ENCODE measurements at regions not wholly inside any gene's neighbourhood (a gene's known extent, or its start where the extent isn't known, plus 50 kb on each side); places are given as distances from the start of the nearest gene placed in this dataset.
"Not testable (repeated sequence)": the region's sequence is repeated elsewhere in the genome, so short reads cannot be mapped to it uniquely, and the experiment has no call there.

GRCh38 chr6:12359036-12359435 is 68.9 kb downstream of the EDN1 start:
- H3K27ac ChIP-seq (ENCODE audit: low read length) = no peak overlapping the region
- H3K36me3 ChIP-seq (replicated peaks; ENCODE audit: low read depth, low read length) = no peaks in the 10 kb centered on the region
- H4K20me1 ChIP-seq (ENCODE audit: insufficient read depth, low read length) = no peaks in the 10 kb centered on the region
- H3K9me3 ChIP-seq (ENCODE audit: insufficient read depth, low read length) = no peaks in the 10 kb centered on the region
- H3K4me3 ChIP-seq (ENCODE audit: low read length) = no peak overlapping the region
- no peak overlapping the region for H3K9ac ChIP-seq (ENCODE audit: low read length)
- TF ChIP-seq, protein P1, sequence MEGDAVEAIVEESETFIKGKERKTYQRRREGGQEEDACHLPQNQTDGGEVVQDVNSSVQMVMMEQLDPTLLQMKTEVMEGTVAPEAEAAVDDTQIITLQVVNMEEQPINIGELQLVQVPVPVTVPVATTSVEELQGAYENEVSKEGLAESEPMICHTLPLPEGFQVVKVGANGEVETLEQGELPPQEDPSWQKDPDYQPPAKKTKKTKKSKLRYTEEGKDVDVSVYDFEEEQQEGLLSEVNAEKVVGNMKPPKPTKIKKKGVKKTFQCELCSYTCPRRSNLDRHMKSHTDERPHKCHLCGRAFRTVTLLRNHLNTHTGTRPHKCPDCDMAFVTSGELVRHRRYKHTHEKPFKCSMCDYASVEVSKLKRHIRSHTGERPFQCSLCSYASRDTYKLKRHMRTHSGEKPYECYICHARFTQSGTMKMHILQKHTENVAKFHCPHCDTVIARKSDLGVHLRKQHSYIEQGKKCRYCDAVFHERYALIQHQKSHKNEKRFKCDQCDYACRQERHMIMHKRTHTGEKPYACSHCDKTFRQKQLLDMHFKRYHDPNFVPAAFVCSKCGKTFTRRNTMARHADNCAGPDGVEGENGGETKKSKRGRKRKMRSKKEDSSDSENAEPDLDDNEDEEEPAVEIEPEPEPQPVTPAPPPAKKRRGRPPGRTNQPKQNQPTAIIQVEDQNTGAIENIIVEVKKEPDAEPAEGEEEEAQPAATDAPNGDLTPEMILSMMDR (IDR thresholded peaks at IDR 0.05; ENCODE audit: low read depth, low read length) = no peak
- TF ChIP-seq EZH2phosphoT487 (IDR thresholded peaks at IDR 0.05; ENCODE audit: low read depth) = no peak
- H3K4me2 ChIP-seq (ENCODE audit: low read length) = 0 out of 2 replicates have a peak overlapping the region, but pooled peaks have one; percentile 1
- H3K79me2 ChIP-seq (ENCODE audit: low read length) = no peaks in the 10 kb centered on the region
- peaks cover 4% of the 10 kb centered on the region; the same call in 1 of the 2 replicates for H3K27me3 ChIP-seq (ENCODE audit: low read depth, low read length)
- H2AFZ ChIP-seq (ENCODE audit: low read depth, low read length) = no peak overlapping the region
- H3K4me1 ChIP-seq (ENCODE audit: low read length) = peaks cover 66% of the 10 kb centered on the region

DNA sequence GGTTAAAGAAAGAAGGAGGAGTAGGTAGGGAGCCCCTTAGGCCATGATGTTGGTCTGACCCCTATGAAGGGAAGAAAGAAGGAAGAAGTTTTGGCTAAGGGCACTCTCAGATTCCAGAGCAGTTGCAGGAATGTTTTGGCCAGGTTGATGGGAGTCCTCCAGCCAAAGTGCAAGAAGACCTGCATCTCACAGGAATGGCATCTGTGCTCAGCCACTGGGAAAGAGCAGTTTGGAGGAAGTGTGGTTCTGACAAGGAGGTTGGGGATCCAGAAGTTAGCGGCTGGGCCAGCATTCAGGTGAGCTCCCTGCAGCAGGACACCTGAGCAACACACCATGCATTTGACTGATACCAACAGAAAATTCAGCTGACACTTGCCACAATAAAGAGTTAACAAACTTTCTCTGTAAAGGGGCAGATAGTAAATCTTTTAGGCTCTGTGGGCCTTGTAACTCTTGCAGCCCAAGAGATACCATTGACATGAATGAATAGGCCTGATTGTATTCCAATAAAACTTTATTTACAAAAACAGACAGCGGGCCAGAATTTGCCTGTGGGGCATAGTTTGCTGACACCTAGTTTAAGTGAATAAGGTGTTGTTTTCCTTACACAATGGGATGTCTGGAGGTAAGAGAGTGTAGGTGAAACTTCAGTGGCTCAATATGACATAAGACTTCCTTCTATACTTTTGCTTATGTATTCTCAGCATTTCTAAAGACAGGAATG is 71.0 kb downstream of the EDN1 start:
- TF ChIP-seq EZH2phosphoT487 (IDR thresholded peaks at IDR 0.05; ENCODE audit: low read depth) = no peak
- TF ChIP-seq, protein P1 (IDR thresholded peaks at IDR 0.05; ENCODE audit: low read depth, low read length) = no peak
- Histone ChIP-seq H3K9ac (ENCODE audit: low read length) (no peak overlapping the region), H3K36me3 (replicated peaks; ENCODE audit: low read depth, low read length) (no peaks in the 10 kb centered on the region), H3K27me3 (ENCODE audit: low read depth, low read length) (no peaks in the 10 kb centered on the region), H3K9me3 (ENCODE audit: insufficient read depth, low read length) (no peaks in the 10 kb centered on the region), H2AFZ (ENCODE audit: low read depth, low read length) (no peak overlapping the region), H3K4me3 (ENCODE audit: low read length) (no peak overlapping the region), H3K4me2 (ENCODE audit: low read length) (no peak overlapping the region), H4K20me1 (ENCODE audit: insufficient read depth, low read length) (no peaks in the 10 kb centered on the region), H3K79me2 (ENCODE audit: low read length) (no peaks in the 10 kb centered on the region), H3K4me1 (ENCODE audit: low read length) (peaks cover 60% of the 10 kb centered on the region), H3K27ac (ENCODE audit: low read length) (no peak overlapping the region)

DNA sequence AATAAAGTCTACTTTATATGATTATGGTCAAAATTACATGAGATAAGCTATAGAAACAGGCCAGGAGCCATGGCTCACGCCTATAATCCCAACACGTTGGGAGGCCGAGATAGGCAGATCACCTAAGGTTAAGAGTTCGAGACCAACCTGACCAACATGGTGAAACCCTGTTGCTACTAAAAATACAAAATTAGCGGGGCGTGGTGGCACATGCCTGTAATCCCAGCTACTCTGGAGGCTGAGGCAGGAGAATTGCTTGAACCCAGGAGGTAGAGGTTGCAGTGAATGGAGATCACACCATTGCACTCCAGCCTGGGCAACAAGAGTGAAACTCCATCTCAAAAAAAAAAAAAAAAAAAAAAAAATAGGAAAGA is 73.1 kb downstream of the EDN1 start:
- H4K20me1 ChIP-seq (ENCODE audit: insufficient read depth, low read length); H2AFZ ChIP-seq (ENCODE audit: low read depth, low read length); H3K27me3 ChIP-seq (ENCODE audit: low read depth, low read length); H3K36me3 ChIP-seq (replicated peaks; ENCODE audit: low read depth, low read length); H3K9ac ChIP-seq (ENCODE audit: low read length); H3K79me2 ChIP-seq (ENCODE audit: low read length); H3K9me3 ChIP-seq (ENCODE audit: insufficient read depth, low read length); H3K4me3 ChIP-seq (ENCODE audit: low read length): not testable (repeated sequence)
- Histone ChIP-seq H3K4me2 (ENCODE audit: low read length) (peak overlapping the region; percentile 45), H3K4me1 (ENCODE audit: low read length) (peaks cover 47% of the 10 kb centered on the region), H3K27ac (ENCODE audit: low read length) (peak overlapping the region; percentile 27; the same call in 1 of the 2 replicates)

DNA sequence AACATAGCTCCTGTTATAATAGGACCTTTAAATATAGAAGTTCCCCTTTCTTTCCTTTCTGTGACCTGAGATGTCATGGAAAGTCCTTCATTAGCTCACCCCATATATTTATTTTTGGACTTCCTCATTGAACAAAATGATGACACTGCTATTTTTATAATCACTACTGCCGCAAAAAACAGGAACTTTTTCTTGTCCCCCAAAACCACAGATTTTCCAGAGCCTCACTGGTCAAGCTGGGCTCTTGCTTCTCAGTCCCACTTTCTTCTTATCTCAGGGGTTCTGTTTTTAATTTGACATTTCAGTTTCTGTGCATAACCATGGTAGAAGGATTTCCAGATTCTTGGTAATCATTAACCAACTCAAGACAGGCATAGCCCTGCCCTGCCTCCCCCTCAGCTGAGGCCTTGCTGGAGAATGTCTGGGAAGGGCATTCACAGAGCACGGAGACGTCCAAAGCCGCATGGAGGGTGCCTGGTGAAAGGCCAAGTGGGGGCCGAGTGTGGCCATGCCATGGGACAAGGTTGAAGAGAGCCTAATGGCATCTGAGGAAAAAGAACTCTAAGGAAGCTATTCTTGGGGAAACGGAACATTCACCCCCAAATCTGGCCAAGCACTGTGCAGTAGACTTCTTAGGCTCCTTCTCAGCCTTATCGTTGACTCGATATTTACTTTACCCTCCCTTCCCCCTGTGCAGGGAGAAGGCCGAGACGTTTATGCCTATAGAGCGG is 73.7 kb downstream of the EDN1 start:
- Histone ChIP-seq H3K27me3 (ENCODE audit: low read depth, low read length) (no peaks in the 10 kb centered on the region), H3K4me3 (ENCODE audit: low read length) (no peak overlapping the region), H2AFZ (ENCODE audit: low read depth, low read length) (0 out of 2 replicates have a peak overlapping the region, but pooled peaks have one; percentile 23), H3K9me3 (ENCODE audit: insufficient read depth, low read length) (no peaks in the 10 kb centered on the region), H3K27ac (ENCODE audit: low read length) (peak overlapping the region; percentile 27), H3K4me1 (ENCODE audit: low read length) (peaks cover 43% of the 10 kb centered on the region), H4K20me1 (ENCODE audit: insufficient read depth, low read length) (no peaks in the 10 kb centered on the region), H3K79me2 (ENCODE audit: low read length) (no peaks in the 10 kb centered on the region), H3K9ac (ENCODE audit: low read length) (no peak overlapping the region), H3K36me3 (replicated peaks; ENCODE audit: low read depth, low read length) (no peaks in the 10 kb centered on the region), H3K4me2 (ENCODE audit: low read length) (peak overlapping the region; percentile 45)
- TF ChIP-seq, protein P1 (IDR thresholded peaks at IDR 0.05; ENCODE audit: low read depth, low read length) = no peak
- no peak for TF ChIP-seq EZH2phosphoT487 (IDR thresholded peaks at IDR 0.05; ENCODE audit: low read depth)
